ENCODE measurements at regions not wholly inside any gene's neighbourhood (a gene's known extent, or its start where the extent isn't known, plus 50 kb on each side); places are given as distances from the start of the nearest gene placed in this dataset.
A peak's percentile ranks its signal among the peaks of the same experiment; 100 is the strongest.
"Not testable (repeated sequence)": the region's sequence is repeated elsewhere in the genome, so short reads cannot be mapped to it uniquely, and the experiment has no call there.

DNA sequence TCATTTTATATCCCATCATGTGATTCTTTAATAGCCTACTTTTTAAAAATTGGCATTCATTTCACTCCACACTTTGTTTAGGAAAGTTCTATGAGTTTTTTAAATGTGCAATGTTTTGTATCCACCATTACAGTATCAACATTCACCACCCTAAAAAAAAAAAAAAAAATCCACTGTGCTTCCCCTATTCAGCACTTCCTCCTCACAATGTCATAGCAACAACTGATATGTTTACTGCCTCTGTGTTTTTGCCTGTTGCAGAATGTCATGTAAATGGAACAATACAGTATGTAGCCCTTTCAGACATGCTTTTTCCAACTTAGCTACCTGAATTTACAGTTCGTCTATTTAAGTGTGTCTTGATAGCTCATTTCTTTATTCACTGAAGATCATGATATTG lies 754.2 kb downstream of the FAM181B start:
- DNase-seq (ENCODE audit: low spot score): no peak

DNA sequence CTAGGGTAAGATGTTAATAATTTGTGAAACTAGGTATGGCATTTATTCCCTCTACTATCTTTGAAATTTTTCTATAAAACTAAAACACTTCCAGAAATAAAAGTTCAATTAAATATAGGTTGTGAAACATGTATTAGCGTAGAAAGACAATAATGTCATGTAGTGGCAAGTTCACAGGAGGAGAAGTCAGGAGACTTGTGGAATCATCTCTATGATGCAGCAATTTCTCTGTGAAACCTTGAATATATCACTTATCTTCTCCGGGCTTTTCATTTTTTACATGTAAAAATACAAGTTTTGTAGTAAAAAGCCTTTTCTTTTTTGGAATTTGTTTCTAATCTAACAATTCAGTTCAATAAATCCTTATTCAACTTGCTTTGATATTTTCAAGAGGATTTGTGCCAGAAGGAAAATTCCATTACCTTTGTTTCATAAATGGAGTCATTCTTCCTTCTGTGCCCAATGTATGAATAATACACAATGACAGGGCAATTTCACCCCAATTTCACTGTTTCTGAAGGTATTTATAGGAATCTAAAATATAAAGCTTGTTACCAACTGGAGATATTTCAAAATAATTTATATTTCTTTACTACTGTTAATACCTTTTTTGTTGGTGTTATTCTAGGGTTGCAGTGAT lies 758.3 kb downstream of the FAM181B start:
- DNase-seq (ENCODE audit: low spot score): no peak

DNA sequence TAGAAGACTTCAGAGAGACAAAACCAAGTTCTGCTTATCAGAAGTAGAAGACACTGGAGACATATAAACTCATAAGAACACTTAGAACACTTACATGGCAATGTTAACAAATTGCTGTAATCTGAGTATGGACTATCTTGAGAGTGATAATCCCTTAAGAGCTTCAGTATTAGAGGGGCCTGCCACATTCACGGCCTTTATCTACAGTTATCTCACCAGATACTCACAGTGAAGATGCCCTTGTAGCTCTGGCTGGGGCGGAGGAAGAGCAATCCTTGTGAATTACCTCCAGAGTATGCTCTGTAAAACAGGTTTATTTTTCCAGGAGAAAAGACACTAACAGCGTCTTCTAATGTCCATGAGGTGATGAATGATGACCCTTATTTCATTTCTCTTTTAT lies 762.8 kb downstream of the FAM181B start:
- DNase-seq (ENCODE audit: low spot score): no peak

DNA sequence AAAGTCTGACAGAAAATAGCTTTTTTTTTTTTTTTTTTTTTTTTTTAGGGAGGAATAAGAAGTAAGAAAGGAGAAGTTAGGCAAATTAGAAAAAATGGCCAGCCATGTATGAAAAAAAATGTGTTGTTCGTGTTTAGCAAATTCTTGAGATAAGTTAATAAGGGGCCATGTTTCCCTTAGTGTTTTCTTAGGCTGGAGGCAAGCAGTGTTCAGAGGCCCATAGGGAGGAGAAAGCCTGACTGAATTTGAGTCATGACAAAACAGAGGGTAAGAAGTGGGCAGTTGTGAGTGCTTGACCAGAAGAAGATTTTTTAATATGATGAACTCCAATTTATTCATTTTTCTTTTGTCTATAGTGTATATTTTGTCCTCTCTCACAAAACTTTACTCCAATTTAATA lies 766.4 kb downstream of the FAM181B start:
- DNase-seq (ENCODE audit: low spot score): no peak

DNA sequence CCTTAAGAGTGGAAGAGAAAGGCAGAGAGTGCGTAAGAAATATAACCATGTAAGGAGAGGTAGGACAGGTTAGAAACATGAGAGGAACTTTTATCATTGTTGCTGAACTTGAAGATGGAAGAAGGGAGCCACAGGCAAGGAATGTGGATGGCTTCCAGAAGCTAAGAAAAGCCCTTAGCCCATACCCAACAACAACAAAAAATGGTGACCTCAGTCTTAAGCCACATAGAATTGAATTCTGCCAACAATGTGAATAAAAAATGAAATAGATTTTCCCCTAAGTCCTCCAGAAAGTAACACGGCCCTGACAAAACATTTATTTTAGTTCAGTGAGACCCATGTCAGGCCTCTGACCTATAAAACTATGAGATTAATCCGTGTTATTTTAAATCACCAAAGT lies 767.3 kb downstream of the FAM181B start:
- DNase-seq (ENCODE audit: low spot score): no peak

DNA sequence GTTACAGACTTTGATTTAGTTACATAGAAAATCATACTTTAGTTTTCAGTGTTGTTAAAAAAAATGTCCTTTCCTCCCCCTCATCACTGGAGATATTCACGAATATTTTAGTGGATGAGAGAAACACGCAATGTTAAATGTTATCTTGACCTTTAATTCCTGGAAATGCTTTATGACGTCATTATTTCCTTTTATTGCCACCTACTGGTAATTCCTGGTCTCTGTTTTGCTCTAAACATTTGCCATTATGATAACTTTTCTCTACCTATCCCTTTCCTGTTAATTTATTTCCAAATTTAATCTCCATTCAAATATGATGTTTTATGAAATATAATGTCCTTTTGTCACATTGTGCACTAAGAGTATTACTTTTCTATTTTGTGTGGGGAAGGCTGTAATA lies 770.6 kb downstream of the FAM181B start:
- peak; percentile 16 for DNase-seq (ENCODE audit: low spot score)

DNA sequence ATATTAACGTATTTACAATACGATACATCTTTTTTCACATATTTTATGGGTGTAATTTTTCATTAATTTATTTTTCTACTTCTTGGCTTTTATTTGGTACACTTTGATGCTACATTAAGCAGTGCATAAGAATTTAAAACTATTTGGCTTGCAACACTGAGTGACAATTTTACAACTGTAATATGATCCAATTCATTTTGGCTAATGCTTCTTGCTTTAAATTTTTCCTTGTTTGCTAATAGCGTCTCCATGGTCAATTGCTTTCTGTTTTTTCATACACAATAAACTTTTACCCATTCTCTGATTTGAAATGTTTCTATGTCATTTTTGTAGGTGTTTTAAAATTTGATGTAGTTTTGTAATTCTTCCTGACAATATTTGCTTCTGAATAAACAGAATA lies 773.2 kb downstream of the FAM181B start:
- DNase-seq (ENCODE audit: low spot score): no peak

DNA sequence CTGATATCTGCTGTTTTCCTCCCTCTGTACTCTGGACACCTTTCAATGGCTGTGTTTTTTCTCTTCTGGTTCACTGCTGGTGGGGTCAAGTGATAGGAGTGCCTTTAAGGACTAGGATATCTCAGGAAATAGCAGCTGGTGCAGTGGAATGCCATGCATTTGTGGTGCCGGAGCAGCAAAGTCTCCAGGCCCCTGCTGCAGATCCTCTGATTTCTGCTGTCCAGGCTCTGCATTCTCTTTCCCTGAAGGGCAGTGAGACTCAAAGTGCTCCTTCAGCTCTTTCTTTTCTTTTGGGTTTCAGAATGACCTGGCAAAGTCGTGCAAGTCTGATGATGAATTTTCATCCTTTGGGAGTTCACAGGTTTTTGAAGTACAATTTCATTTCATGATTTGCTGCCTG lies 774.3 kb downstream of the FAM181B start:
- no peak for DNase-seq (ENCODE audit: low spot score)

DNA sequence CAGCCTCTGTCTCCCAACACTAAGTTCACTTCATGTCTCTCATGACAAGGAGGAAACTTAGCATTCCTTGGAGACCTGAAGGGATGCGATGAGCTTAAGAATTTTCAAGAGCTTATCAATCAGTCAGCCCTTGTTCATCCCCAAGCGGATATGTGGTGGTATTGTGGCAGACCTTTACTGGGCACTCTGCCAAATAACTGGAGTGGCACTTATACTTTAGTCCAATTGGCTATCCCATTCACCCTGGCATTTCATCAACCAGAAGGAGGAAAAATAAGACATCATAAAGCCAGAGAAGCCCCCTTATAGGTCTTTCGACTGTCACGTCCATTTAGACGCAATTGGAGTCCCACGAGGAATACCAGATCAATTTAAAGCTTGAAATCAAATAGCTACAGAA lies 779.4 kb downstream of the FAM181B start:
- not testable (repeated sequence) for DNase-seq (ENCODE audit: low spot score)

DNA sequence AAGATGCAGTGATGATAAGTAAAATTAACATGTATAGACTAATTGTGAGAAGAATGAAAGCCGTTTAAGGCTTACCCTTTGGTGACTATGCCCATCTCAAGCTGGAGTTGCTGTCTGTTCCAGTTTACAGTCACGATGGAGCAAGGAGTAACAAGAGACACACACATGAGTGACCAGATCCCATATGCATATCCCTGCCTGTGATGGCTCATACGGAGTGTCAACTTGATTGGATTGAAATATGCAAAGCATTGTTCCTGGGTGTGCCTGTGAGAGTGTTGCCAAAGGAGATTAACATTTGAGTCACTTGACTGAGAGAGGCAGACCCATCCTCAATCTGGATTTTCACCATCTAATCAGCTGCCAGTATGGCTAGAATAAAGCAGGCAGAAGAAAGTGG lies 786.8 kb downstream of the FAM181B start:
- DNase-seq (ENCODE audit: low spot score): no peak

DNA sequence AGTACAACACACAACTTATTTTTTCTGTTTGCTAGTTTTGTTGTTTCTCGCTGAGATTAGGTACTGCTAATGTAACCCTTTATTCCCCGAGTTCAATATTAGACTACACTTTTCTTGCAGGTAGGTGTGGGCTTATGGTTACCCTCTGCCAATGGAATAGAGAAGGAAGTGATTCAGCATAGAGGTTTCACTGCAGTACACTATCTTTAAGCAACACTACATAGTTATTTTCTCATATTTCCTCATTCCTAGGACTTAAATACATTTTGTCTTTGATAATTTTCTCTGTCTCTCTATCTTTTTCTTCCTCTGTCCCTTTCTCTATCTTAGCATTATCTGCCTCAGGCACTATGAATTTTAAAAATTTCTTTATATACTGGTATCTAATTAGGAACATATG lies 791.0 kb downstream of the FAM181B start:
- no peak for DNase-seq (ENCODE audit: low spot score)

DNA sequence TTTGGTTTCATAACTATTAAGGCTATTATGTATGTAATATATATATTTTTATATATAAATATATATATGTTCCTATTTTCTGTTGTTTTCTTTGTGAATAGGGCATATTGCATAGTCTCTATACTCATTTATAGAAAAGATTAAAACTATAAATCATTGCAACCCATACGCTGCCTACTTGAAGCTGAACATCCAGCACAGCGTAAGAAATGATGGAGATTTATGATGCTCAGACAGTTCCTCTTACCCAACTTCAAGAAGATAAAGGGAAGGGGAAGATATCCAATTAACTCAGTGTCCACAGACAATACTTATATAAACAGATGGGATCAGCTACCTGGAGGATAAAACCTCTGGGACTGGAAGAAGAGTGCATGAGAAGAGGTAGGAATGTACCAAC lies 791.7 kb downstream of the FAM181B start:
- no peak for DNase-seq (ENCODE audit: low spot score)

DNA sequence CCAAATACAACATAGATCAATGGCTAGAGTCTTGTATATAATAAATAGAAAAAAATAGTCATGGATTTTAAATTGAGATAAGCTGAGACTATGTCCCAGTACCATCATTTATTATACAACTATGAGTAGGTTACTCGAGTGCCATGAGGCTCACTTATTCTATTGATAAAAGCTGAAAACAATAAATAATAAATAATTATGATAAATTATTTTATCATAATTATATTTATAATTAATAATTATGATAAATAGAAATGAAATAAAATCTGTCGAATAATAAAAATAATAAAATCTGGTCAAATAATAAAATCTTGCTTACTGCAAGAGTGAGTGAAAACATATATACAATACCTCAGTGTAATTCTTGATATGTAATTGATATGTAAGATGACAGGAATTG lies 801.4 kb downstream of the FAM181B start:
- DNase-seq (ENCODE audit: low spot score): no peak

DNA sequence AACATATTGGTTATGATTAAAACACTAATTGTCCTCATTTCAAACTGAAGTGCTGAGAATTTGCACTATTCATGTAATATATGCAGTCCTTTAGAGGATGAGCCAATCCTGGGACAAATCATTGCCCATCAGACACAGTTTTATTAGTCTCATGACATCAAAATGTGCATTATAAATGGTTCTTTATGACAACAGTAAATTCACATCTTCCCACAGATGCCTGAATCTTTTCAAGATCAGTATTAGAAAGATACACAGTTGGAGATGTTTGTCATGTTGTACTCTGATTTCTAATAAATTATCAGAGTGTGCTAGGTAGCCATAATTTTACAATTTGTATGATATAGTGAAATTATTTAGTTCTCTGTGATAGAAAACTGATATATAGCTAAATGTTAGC lies 813.5 kb downstream of the FAM181B start:
- no peak for DNase-seq (ENCODE audit: low spot score)

DNA sequence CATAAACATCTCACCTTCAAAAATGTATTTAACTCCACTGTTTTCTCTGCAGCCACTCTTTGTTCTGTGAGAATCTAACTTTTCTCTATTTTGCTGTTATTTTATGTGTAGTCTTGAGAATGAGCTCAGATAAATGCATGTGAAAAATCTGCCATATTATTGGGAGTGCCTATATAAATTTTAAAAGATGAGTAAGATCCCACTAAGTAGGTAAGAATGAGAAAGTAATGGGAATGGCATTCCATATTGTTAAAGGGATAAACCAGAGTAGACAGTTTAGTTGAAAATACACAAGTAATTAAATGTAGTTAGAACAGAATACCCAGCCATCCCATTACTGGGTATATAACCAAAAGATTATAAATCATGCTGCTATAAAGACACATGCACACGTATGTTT lies 817.2 kb downstream of the FAM181B start:
- DNase-seq (ENCODE audit: low spot score): no peak

DNA sequence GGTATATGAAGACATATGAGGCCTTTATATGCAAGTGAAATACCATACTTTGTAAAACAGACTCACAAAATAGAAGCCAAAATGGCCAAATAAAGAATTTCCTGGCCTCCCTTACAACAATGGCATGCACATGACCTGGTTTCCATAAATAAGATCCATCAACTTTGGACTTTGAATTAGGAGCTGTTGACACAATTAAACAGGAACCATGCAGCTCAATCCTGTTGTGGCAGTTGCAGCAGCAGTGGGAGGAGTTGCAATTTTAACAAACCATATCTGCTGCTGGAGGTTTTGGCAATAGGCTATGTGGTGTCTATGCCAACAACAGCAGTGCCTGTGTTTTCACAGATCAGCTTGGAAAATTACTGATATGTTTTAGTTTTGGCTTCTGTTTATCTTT lies 818.6 kb downstream of the FAM181B start:
- no peak for DNase-seq (ENCODE audit: low spot score)

DNA sequence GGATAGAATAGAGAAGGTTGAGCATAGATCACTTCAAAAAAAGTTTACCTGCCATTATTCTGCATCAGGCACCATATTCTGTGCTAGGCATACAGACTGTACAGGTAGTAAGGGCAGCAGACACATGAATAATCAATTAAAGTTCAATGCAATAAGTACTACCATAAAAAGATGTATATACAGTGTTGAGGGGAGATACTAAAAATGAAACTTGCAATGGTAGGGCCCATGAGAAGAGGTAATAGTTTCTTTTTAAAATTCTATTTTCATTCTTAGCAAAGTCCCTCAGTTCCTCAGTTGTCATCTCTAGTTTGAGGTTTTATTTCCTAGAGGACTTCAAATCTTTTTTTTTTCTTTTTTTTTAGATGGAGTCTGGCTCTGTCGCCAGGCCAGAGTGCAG lies 819.9 kb downstream of the FAM181B start:
- no peak for DNase-seq (ENCODE audit: low spot score)

DNA sequence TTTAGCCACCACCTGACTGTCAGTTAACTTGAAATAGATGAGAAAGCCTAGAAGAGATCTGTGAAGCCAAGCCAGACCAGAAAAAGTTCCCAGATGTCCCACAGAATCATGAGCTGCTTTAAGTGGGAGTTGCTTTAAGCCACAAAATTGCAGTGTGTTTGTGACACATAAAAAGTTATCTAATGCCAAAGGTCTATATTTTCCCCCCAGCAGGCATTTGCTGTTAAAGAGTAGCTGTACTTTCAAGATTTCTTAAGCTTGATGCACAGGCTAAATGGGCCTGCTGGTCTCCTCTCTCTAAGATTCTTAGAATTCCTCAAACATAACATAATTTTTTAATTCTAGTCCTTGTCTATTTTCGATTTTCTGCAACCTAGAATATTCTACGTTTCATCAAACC lies 825.7 kb downstream of the FAM181B start:
- no peak for DNase-seq (ENCODE audit: low spot score)

DNA sequence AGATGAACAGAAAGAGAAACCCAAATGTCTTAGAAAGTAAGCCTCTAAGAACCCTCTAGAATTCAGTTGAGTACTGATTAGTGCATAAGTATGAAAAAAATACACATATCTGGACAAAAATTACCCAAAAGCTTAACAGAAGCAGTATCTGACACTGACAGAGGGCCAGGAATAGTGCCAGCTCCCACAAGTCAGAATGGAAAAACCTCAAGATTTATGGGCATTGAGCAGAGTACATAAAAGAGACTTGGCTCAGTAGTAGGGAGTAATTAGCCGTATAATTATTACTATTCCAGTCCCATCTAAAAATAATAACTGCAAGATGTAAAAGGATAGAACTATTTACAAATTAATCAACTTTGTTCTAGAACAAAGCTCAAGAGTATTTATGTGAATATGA lies 834.5 kb downstream of the FAM181B start:
- DNase-seq (ENCODE audit: low spot score): no peak

DNA sequence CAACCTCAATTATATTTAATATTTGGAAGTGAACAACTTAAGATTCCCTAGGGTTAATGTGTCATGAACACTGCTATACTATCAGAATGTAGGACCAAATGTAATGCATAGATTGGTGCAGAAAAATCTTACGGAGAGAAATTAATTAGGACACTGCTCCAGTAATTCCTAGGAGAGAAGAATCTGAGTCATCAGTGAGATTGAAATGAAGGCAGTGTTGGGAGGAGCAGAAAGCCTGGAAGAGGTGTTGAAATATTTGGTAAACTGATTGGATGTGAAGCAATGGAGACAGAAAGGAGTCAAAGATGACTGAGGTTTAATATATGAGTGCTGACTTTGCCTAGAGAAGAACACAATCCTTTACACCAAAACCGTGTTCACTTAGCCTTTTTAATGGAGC lies 836.0 kb downstream of the FAM181B start:
- DNase-seq (ENCODE audit: low spot score): no peak

DNA sequence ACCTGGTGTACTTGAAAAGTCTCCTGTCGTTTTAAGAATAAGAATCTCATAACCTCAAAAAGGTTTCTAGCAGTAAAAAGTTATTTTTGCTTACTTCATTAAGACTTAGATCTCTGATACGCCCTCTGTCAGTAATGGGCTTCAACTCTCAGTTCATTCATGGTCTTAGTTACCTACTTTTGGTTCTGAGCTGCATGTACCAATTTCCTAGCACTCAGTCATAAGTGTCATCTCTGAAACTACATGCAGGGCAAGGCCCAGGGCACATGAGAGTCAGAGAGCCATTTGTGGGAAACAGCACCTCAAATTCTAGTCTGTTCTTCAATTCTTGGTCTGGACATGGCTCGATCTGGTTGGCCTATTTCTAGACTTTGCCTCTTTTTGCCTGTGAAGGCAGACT lies 838.4 kb downstream of the FAM181B start:
- DNase-seq (ENCODE audit: low spot score): no peak

DNA sequence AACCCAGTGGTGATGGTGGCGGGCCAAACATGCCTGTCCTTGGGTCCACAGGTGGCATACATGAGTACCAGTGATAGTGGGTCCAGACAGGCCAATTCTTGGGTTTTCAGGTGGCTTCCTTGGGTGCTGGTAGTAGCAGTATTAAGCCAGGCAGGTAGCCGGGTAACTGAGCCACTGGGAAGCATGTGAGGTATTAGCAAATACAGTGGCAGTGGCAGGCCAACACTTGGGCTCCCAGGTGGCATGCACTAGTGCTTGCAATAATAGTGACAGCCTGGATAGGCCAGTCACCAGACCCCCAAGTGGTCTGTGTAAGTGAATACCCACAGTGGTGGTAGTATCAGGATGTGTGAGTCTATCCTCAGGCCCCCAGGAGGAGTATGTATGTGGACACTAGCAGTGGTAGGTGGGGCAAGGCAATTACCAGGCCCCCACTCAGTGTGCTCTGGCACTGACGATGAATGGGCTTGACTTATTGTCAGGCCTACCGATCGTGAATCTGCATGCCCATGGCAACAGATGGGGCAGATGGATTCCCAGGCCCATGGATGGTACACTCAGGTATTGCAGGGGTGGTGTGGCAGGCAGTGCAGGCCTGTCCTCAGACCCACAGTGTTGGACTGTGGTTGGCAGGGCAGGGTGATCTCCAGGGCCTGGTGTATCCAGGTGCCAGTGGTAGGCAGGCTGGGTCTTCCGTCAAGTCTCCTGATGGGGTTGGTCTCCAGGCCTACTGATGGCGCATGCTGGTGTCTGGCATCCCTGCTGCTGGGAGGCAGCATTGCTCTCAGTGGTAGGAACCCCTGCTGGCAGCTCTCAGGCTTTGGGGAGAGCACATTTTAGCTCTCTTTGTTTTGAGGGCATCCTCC lies 840.7 kb downstream of the FAM181B start:
- DNase-seq (ENCODE audit: low spot score): no peak

DNA sequence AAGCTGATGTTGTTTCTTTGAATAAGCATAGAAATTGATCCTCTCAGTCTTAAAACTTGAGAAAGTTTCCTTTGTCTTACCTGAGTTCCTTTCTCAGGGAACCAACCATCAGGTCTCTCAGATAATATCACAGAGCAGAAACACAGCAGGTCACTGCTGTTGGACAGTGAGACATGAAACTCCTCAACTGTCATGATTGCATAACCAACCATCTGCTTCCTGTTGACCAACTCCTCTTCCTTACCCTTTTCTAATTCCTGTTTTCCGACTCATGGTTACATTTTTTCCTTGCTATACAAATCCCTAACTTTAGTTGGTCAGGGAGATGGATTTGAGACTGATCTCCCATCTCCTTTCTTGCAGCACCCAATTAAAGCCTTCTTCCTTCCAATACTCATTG lies 845.3 kb downstream of the FAM181B start:
- DNase-seq (ENCODE audit: low spot score): no peak

DNA sequence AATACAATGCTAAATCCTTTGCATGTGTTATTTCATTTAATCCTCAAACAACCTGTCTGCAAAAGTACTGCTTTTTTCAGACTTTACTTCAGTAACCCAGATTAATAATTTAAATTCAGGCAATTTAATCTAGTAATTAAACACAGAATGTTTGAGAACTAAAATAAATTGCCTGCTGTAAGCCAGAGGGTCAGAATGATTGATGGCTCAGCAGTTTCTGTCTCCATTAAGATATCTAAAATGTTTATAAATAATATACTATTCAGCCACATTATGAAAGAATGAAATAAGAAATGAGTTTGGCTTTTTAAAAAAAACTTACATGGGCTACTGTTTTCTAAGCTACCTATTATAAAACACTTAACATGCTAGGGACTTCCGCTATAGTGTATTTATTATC lies 846.0 kb downstream of the FAM181B start:
- DNase-seq (ENCODE audit: low spot score): no peak
